ENCODE measurements at regions not wholly inside any gene's neighbourhood (a gene's known extent, or its start where the extent isn't known, plus 50 kb on each side); places are given as distances from the start of the nearest gene placed in this dataset.

- no peak for TF ChIP-seq CTCF (IDR thresholded peaks at IDR 0.05)
These were observed 439.2 kb downstream of the SETBP1 start for GRCh38 chr18:45119876-45120275.

GRCh38 chr18:45121146-45121545, 440.5 kb downstream of the SETBP1 start:
- no peak for TF ChIP-seq CTCF (IDR thresholded peaks at IDR 0.05)

GRCh38 chr18:45122506-45122905, 441.8 kb downstream of the SETBP1 start:
- TF ChIP-seq CTCF (IDR thresholded peaks at IDR 0.05): no peak

- TF ChIP-seq CTCF (IDR thresholded peaks at IDR 0.05): no peak
These were observed 446.7 kb downstream of the SETBP1 start for GRCh38 chr18:45127405-45127804.

GRCh38 chr18:45133276-45133675, 452.6 kb downstream of the SETBP1 start:
- no peak for TF ChIP-seq CTCF (IDR thresholded peaks at IDR 0.05)

- no peak for TF ChIP-seq CTCF (IDR thresholded peaks at IDR 0.05)
These were observed 455.8 kb downstream of the SETBP1 start for GRCh38 chr18:45136381-45137086.

GRCh38 chr18:45137087-45137419, 456.4 kb downstream of the SETBP1 start:
- no peak for TF ChIP-seq CTCF (IDR thresholded peaks at IDR 0.05)

- no peak for TF ChIP-seq CTCF (IDR thresholded peaks at IDR 0.05)
These were observed 458.8 kb downstream of the SETBP1 start for GRCh38 chr18:45139478-45139877.

All from LNCAP (cell line).